Pancreas (tissue), 10 donors: ENCODE measurements at regions not wholly inside any gene's neighbourhood (a gene's known extent, or its start where the extent isn't known, plus 50 kb on each side); places are given as distances from the start of the nearest gene placed in this dataset.

Experiments used
- ATAC-seq, 4 donors: fragments of 200-7000 bp; cut with Tn5 transposase; one replicate each; pipeline versions ENCODE4 v1.8.0 to v1.9.1; 2020; ENCODE audit warnings: mild to moderate bottlenecking in 4 of 4, moderate library complexity in 4 of 4
- DNase-seq, 6 donors: peaks; one replicate each; pipeline ENCODE4 v3.0.0-alpha.2; 2020
- FAIRE-seq: peaks from 2 replicates; lab custom pipeline; 2012; peaks lifted over from hg19 to GRCh38; lab: Jason Lieb, UNC
- H3K27ac ChIP-seq, 4 donors: fragments of 200-600 bp; sonication (generic); 1 replicate in 3 of 4; 2 replicates in 1 of 4; pipeline versions ENCODE4 v1.5.0 to v1.8.0; 2020
- H3K27me3 ChIP-seq, 4 donors: fragments of 200-600 bp; one replicate each; pipeline ENCODE4 v1.8.0; 2021
- H3K36me3 ChIP-seq, 3 donors: fragments of 200-600 bp; sonication (generic) in 1 of 3; one replicate each; pipeline versions ENCODE4 v1.5.0 to v1.8.0; 2020 to 2021
- H3K4me1 ChIP-seq, 3 donors: fragments of 200-600 bp; one replicate each; pipeline ENCODE4 v1.8.0; 2021
- H3K4me3 ChIP-seq, 4 donors: fragments of 200-600 bp; sonication (generic) in 2 of 4; one replicate each; pipeline versions ENCODE4 v1.5.0 to v1.8.0; 2020 to 2021
- H3K9me3 ChIP-seq, 4 donors: fragments of 200-600 bp; one replicate each; pipeline ENCODE4 v1.8.0; 2021
- WGBS, 2 donors: extraction: QIAGEN DNeasy Blood & Tissue Kit; methylation state at CpG; one replicate each; pipeline ENCODE4 v1.1.7; 2013; 5-methylcytosine and 5-hydroxymethylcytosine counted together
- intact Hi-C, 3 donors: fragments of 100-400 bp; cut with DNase I; formaldehyde crosslinking; loops; one replicate each; pipeline versions ENCODE4 v1.11.1 to v1.14.2; 2022
- TF ChIP-seq, protein P1 (sequence below), 4 donors: fragments of 200-600 bp; sonication (generic) in 3 of 4; IDR thresholded peaks; one replicate each; pipeline versions ENCODE4 v1.5.0 to v1.8.0; 2021; ENCODE audit warnings: antibody characterized with exemption in 4 of 4
- donor health status: healthy with polysubstance abuse.
- donor health status: DM: no; HTN: no; CAD: no; lungs with moderate emphysema.
- donor health status: DM: no; HTN: no; CAD: no.
- donor health status: control.
- donor health status: control.
- donor health status: Bipolar disorder and iron deficiency.
- donor health status: DM: yes; HTN: yes; CAD: no.
- donor health status: DM: no; HTN: no; CAD: no.
- donor health status: DM: no; HTN: no; CAD: no.
- donor health status: DM: yes; HTN: yes; CAD: no.

GRCh38 chr6:163867518-163868292 lies 453.2 kb downstream of the QKI start:
- no peak for FAIRE-seq

GRCh38 chr6:163866192-163866591 lies 451.7 kb downstream of the QKI start:
- intact Hi-C loops, result no loop called here
- H3K36me3 ChIP-seq, result no peaks in the 10 kb centered on the region
- FAIRE-seq, result no peak
- ATAC-seq, result no peak
- H3K4me1 ChIP-seq, result no peaks in the 10 kb centered on the region
- WGBS, 2 donors, result 48 to 53% methylated on average over 9 of the region's 9 CpGs
- DNase-seq, result no peak
- no peak overlapping the region for H3K27ac ChIP-seq
- H3K9me3 ChIP-seq, result no peaks in the 10 kb centered on the region
- H3K27me3 ChIP-seq, result no peaks in the 10 kb centered on the region
- TF ChIP-seq, protein P1, sequence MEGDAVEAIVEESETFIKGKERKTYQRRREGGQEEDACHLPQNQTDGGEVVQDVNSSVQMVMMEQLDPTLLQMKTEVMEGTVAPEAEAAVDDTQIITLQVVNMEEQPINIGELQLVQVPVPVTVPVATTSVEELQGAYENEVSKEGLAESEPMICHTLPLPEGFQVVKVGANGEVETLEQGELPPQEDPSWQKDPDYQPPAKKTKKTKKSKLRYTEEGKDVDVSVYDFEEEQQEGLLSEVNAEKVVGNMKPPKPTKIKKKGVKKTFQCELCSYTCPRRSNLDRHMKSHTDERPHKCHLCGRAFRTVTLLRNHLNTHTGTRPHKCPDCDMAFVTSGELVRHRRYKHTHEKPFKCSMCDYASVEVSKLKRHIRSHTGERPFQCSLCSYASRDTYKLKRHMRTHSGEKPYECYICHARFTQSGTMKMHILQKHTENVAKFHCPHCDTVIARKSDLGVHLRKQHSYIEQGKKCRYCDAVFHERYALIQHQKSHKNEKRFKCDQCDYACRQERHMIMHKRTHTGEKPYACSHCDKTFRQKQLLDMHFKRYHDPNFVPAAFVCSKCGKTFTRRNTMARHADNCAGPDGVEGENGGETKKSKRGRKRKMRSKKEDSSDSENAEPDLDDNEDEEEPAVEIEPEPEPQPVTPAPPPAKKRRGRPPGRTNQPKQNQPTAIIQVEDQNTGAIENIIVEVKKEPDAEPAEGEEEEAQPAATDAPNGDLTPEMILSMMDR (IDR thresholded peaks at IDR 0.05), result no peak
- no peak overlapping the region for H3K4me3 ChIP-seq

More at GRCh38 chr6:163867518-163868292, 453.2 kb downstream of the QKI start:
- TF ChIP-seq, protein P1 (IDR thresholded peaks at IDR 0.05), result no peak
- H3K9me3 ChIP-seq, result no peaks in the 10 kb centered on the region
- H3K4me1 ChIP-seq, result no peaks in the 10 kb centered on the region
- intact Hi-C loops, result no loop called here
- 50 to 58% methylated on average over 31 of the region's 31 CpGs for WGBS, 2 donors
- H3K4me3 ChIP-seq, result no peak overlapping the region
- ATAC-seq (no peak), DNase-seq (no peak)
- no peaks in the 10 kb centered on the region for H3K36me3 ChIP-seq
- no peaks in the 10 kb centered on the region for H3K27me3 ChIP-seq
- H3K27ac ChIP-seq, result no peak overlapping the region

DNA sequence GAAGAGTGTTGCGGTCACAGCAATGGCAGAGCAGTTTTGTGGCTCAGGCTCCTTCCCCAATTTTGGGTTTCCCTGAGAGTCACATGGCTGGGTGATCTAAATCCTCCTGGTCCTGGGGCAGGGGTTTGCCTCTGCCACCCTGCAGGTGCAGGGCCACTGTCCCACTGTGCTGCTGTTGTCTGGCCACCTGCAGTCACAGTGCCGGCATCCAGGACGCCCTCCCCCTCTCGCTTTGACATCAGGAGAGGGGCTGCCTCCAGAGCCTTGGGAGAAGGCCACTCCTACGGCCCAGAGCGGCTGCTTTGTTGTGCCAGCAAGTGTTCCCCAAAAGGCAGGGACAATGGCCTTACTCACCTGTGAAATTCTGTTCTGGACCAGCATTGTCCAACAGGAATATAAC lies 449.0 kb downstream of the QKI start:
- Histone ChIP-seq H3K36me3 (no peaks in the 10 kb centered on the region), H3K9me3 (no peaks in the 10 kb centered on the region), H3K27me3 (no peaks in the 10 kb centered on the region), H3K4me1 (no peaks in the 10 kb centered on the region), H3K27ac (no peak overlapping the region), H3K4me3 (no peak overlapping the region)
- FAIRE-seq (no peak), DNase-seq (no peak), ATAC-seq (no peak)
- 71 to 77% methylated on average over 6 of the region's 6 CpGs for WGBS, 2 donors
- TF ChIP-seq, protein P1 (IDR thresholded peaks at IDR 0.05), result no peak
- intact Hi-C loops, result no loop called here

DNA sequence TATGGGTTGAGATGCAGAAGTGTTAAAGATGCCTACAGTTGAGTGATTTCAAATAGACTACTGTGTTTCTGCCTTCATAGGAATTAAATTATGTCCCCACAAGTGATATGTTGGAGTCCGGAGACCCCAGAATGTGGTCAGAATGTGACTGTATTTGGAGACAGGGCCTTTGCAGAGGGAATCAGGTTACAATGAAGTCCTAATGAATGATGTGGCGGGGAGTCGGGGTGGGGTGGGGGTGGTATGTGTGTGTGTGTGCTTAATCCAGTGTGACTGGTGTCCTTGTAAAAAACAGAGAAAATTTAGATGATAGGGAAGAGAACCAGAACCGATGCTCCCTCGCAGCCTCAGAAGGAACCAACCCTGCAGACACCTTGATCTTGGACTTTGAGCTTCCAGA lies 448.2 kb downstream of the QKI start:
- WGBS, 2 donors, result 70 to 73% methylated on average over 5 of the region's 5 CpGs
- intact Hi-C loops, result no loop called here

More for the DNA sequence above, 448.2 kb downstream of the QKI start:
- Histone ChIP-seq H3K4me3 (no peak overlapping the region), H3K27ac (no peak overlapping the region), H3K9me3 (no peaks in the 10 kb centered on the region), H3K36me3 (no peaks in the 10 kb centered on the region), H3K27me3 (no peaks in the 10 kb centered on the region), H3K4me1 (no peaks in the 10 kb centered on the region)
- ATAC-seq (no peak), DNase-seq (no peak), FAIRE-seq (no peak)
- TF ChIP-seq, protein P1 (IDR thresholded peaks at IDR 0.05), result no peak
